ENCODE measurements at regions not wholly inside any gene's neighbourhood (a gene's known extent, or its start where the extent isn't known, plus 50 kb on each side); places are given as distances from the start of the nearest gene placed in this dataset.

GRCh38 chr22:47841156-47841555 lies 1078.7 kb downstream of the TBC1D22A start:
- in situ Hi-C loops (cut with HindIII; ENCODE audit: low pct_unique_long_range_greater_than_20kb, low sequenced_read_pairs) (no loop called here), intact Hi-C loops (cut with micrococcal nuclease; ENCODE audit: unreplicated experiment) (no loop called here)
- H3K27me3 ChIP-seq (ENCODE audit: control insufficient read depth, insufficient read depth, low read length), result no peaks in the 10 kb centered on the region
- no peaks in the 10 kb centered on the region for H3K9me3 ChIP-seq (ENCODE audit: control insufficient read depth, insufficient read depth, low read depth, low read length)
- BruUV-seq (replicated peaks), result no TSS peak
- ChIA-PET CTCF (no interaction called here), POLR2A (no interaction called here)
- no peak overlapping the region for H3K4me3 ChIP-seq (ENCODE audit: low read depth in 2 of 2, low read length in 2 of 2)
- no peaks in the 10 kb centered on the region for H3K36me3 ChIP-seq (ENCODE audit: control insufficient read depth, insufficient read depth, low read length)
- H3K27ac ChIP-seq (ENCODE audit: low read length), result no peak overlapping the region
- no peak for DNase-seq (ENCODE audit: low read depth, low spot score)
- no peaks in the 10 kb centered on the region for H3K4me1 ChIP-seq (ENCODE audit: control insufficient read depth, insufficient read depth, low read length)
- TF ChIP-seq TCF7L2 (IDR thresholded peaks at IDR 0.05; ENCODE audit: low read depth, low read length) (no peak), SIN3A (IDR thresholded peaks at IDR 0.05; ENCODE audit: borderline replicate concordance, insufficient read depth, low read depth, low read length) (no peak), CTCF (IDR thresholded peaks at IDR 0.05) (no peak), POLR2AphosphoS5 (IDR thresholded peaks at IDR 0.05; ENCODE audit: low read depth, low read length) (no peak)
- TF ChIP-seq, protein P1, sequence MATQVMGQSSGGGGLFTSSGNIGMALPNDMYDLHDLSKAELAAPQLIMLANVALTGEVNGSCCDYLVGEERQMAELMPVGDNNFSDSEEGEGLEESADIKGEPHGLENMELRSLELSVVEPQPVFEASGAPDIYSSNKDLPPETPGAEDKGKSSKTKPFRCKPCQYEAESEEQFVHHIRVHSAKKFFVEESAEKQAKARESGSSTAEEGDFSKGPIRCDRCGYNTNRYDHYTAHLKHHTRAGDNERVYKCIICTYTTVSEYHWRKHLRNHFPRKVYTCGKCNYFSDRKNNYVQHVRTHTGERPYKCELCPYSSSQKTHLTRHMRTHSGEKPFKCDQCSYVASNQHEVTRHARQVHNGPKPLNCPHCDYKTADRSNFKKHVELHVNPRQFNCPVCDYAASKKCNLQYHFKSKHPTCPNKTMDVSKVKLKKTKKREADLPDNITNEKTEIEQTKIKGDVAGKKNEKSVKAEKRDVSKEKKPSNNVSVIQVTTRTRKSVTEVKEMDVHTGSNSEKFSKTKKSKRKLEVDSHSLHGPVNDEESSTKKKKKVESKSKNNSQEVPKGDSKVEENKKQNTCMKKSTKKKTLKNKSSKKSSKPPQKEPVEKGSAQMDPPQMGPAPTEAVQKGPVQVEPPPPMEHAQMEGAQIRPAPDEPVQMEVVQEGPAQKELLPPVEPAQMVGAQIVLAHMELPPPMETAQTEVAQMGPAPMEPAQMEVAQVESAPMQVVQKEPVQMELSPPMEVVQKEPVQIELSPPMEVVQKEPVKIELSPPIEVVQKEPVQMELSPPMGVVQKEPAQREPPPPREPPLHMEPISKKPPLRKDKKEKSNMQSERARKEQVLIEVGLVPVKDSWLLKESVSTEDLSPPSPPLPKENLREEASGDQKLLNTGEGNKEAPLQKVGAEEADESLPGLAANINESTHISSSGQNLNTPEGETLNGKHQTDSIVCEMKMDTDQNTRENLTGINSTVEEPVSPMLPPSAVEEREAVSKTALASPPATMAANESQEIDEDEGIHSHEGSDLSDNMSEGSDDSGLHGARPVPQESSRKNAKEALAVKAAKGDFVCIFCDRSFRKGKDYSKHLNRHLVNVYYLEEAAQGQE (IDR thresholded peaks at IDR 0.05; ENCODE audit: insufficient read depth in 1 of 2, low read depth in 2 of 2, low read length in 1 of 2), result no peak
- ATAC-seq, result no peak

DNA sequence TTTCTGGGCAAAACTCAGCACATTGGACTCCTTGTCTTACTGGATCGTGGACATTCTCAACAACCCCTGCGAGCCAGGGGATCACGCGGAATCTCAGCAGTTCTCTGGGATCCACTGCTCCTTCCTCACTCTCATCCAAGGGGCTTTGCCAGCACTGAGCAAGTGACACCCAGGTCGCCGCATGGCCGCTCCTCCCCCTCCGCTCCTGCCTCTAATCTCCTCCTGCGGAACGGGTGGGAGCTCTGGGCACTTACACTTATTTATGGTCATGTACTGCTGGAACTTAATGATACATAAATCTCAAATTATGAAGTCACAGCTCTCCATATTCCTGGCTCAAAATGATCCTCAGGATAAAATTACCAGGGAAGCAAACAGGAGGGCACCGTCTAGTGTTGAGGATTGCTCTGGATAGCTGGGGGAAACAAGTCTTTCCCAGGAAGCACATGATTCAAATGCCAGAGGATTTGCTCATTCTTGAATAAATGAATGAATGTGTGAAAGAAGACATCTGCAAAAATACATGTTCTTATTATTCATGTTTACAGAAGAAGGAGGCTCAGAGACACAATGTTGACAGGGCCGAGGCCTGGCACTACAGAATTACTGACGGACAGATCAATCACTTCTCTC lies 1077.3 kb downstream of the TBC1D22A start:
- TF ChIP-seq CTCF (IDR thresholded peaks at IDR 0.05), result no peak
- TF ChIP-seq, protein P1 (IDR thresholded peaks at IDR 0.05; ENCODE audit: insufficient read depth in 1 of 2, low read depth in 2 of 2, low read length in 1 of 2), result no peak
- in situ Hi-C loops (cut with HindIII; ENCODE audit: low pct_unique_long_range_greater_than_20kb, low sequenced_read_pairs) (no loop called here), intact Hi-C loops (cut with micrococcal nuclease; ENCODE audit: unreplicated experiment) (no loop called here)
- no peaks in the 10 kb centered on the region for H3K27me3 ChIP-seq (ENCODE audit: control insufficient read depth, insufficient read depth, low read length)
- ChIA-PET CTCF (no interaction called here), POLR2A (no interaction called here)
- H3K9me3 ChIP-seq (ENCODE audit: control insufficient read depth, insufficient read depth, low read depth, low read length), result no peaks in the 10 kb centered on the region
- no peak overlapping the region for H3K27ac ChIP-seq (ENCODE audit: low read length)
- no peak overlapping the region for H3K4me3 ChIP-seq (ENCODE audit: low read depth in 2 of 2, low read length in 2 of 2)
- H3K36me3 ChIP-seq (ENCODE audit: control insufficient read depth, insufficient read depth, low read length), result no peaks in the 10 kb centered on the region
- H3K4me1 ChIP-seq (ENCODE audit: control insufficient read depth, insufficient read depth, low read length), result no peaks in the 10 kb centered on the region
- ATAC-seq, result no peak
- no peak for DNase-seq (ENCODE audit: low read depth, low spot score)
- BruUV-seq (replicated peaks), result no TSS peak

Measured in Panc1 (cell line).